HG02759 (cell line): ENCODE measurements at regions not wholly inside any gene's neighbourhood (a gene's known extent, or its start where the extent isn't known, plus 50 kb on each side); places are given as distances from the start of the nearest gene placed in this dataset.

Experiments used
- ATAC-seq: cut with Tn5 transposase; IDR thresholded peaks from one replicate; pipeline ENCODE4 v1.9.1; 2021; ENCODE audit warnings: mild to moderate bottlenecking, moderate library complexity; ENCODE audit not compliant: unreplicated experiment

GRCh38 chr22:47847131-47847890, 1084.9 kb downstream of the TBC1D22A start:
- ATAC-seq: no peak

GRCh38 chr22:47846206-47846605, 1083.8 kb downstream of the TBC1D22A start:
- no peak for ATAC-seq

- ATAC-seq: no peak
Measured at GRCh38 chr22:47842119-47842518, 1079.7 kb downstream of the TBC1D22A start.

GRCh38 chr22:47841156-47841555, 1078.7 kb downstream of the TBC1D22A start:
- ATAC-seq: no peak

GRCh38 chr22:47839595-47840227, 1077.3 kb downstream of the TBC1D22A start:
- no peak for ATAC-seq

GRCh38 chr22:47837703-47838102, 1075.3 kb downstream of the TBC1D22A start:
- ATAC-seq: no peak

GRCh38 chr22:47836957-47837356, 1074.5 kb downstream of the TBC1D22A start:
- ATAC-seq: no peak

- no peak for ATAC-seq
Measured at GRCh38 chr22:47835726-47836125, 1073.3 kb downstream of the TBC1D22A start.

- no peak for ATAC-seq
Measured at GRCh38 chr22:47826016-47826415, 1063.6 kb downstream of the TBC1D22A start.

GRCh38 chr22:47822422-47822821, 1060.0 kb downstream of the TBC1D22A start:
- ATAC-seq: no peak

- ATAC-seq: no peak
Measured at GRCh38 chr22:47818496-47818895, 1056.0 kb downstream of the TBC1D22A start.

GRCh38 chr22:47817380-47817779, 1054.9 kb downstream of the TBC1D22A start:
- no peak for ATAC-seq

- no peak for ATAC-seq
Measured at GRCh38 chr22:47816863-47817210, 1054.4 kb downstream of the TBC1D22A start.

GRCh38 chr22:47816121-47816862, 1053.8 kb downstream of the TBC1D22A start:
- no peak for ATAC-seq

- no peak for ATAC-seq
Measured at GRCh38 chr22:47814474-47814873, 1052.0 kb downstream of the TBC1D22A start.

GRCh38 chr22:47813661-47814060, 1051.2 kb downstream of the TBC1D22A start:
- no peak for ATAC-seq

- no peak for ATAC-seq
Measured at GRCh38 chr22:47811971-47812370, 1049.5 kb downstream of the TBC1D22A start.

GRCh38 chr22:47810505-47811500, 1048.4 kb downstream of the TBC1D22A start:
- no peak for ATAC-seq

- ATAC-seq: no peak
Measured at GRCh38 chr22:47808886-47809620, 1046.6 kb downstream of the TBC1D22A start.

GRCh38 chr22:47808236-47808635, 1045.8 kb downstream of the TBC1D22A start:
- no peak for ATAC-seq
